ENCODE measurements at regions not wholly inside any gene's neighbourhood (a gene's known extent, or its start where the extent isn't known, plus 50 kb on each side); places are given as distances from the start of the nearest gene placed in this dataset.

DNA sequence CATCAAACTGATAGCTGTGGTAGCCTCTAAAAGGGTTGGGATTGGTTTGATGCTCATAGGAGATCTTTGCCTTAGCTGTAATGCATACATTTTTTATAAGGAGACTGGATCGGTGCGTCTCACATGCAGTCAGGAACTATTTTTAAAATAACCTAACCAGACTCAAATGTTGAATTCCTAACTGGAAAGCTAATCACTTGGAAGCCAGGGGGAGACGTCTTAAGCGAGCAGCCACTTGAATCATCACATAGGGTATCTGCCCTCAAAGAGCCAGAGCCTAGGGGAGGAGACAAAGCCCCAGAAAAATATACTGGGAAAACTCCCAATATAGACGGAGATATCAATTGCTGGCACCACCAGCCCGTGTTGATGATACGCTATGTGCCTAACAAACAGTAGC, 61.7 kb upstream of the PUM1 start:
- TF ChIP-seq CTCF (conservative IDR thresholded peaks at IDR 0.05; ENCODE audit: low read depth, low read length) = peak; percentile 41
- peak; percentile 65 for DNase-seq (ENCODE audit: low read depth)
- no peak overlapping the region for H3K4me3 ChIP-seq (ENCODE audit: low read depth, low read length)

DNA sequence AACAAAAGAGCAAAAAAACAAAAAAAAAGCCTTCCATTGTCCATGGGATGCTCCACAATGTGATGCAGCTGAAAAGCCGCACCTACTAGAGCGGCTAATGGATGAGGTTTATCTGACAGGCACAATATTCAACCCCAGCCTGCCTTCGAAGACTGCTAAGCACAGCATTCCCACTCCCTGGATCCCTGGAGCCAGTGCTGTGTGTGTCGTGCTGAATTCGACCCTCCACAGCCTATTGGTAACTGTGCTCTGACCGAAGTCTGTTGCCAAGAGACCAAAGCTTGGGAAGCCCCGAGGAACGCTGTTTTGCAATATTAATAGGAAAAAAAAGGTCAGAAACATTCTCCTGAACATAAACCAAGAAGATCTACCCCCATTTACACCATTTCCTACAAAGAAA, 57.2 kb upstream of the PUM1 start:
- no peak for TF ChIP-seq CTCF (conservative IDR thresholded peaks at IDR 0.05; ENCODE audit: low read depth, low read length)
- DNase-seq (ENCODE audit: low read depth) = peak; percentile 37
- no peak overlapping the region for H3K4me3 ChIP-seq (ENCODE audit: low read depth, low read length)

DNA sequence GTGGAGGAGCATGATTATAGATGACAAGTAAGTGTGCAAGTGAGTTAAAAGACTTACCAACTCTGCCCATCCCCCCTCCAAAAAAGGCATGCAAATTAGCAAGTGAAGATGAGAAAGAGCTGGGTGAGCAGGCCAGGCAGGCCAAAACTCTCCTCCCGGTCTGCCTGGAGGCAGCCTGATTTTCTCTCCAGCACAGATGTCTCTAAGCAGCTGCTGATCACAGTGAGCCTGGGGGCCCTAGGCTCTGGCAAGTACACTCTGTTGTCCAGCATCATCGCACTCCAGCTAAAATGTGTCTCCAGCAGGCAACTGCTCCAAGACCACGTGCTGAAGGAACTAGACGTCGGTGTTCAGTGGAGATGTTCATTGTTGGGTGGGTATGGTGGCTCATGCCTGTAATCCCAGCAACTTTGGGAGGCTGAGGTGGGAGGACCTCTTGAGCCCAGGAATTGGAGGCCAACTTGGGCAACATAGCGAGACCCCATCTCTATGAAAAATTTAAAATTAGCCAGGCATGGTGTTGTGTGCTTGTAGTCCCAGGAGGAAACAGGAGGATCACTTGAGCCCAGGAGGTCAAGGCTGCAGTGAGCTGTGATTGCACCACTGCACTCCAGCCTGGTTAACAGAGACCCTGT, 56.7 kb upstream of the PUM1 start:
- DNase-seq (ENCODE audit: low read depth) = no peak
- TF ChIP-seq CTCF (conservative IDR thresholded peaks at IDR 0.05; ENCODE audit: low read depth, low read length) = no peak
- no peak overlapping the region for H3K4me3 ChIP-seq (ENCODE audit: low read depth, low read length)

- no peak for DNase-seq (ENCODE audit: low read depth)
- H3K4me3 ChIP-seq (ENCODE audit: low read depth, low read length) = no peak overlapping the region
- no peak for TF ChIP-seq CTCF (conservative IDR thresholded peaks at IDR 0.05; ENCODE audit: low read depth, low read length)
These were observed 55.3 kb upstream of the PUM1 start for GRCh38 chr1:31120783-31121180.

DNA sequence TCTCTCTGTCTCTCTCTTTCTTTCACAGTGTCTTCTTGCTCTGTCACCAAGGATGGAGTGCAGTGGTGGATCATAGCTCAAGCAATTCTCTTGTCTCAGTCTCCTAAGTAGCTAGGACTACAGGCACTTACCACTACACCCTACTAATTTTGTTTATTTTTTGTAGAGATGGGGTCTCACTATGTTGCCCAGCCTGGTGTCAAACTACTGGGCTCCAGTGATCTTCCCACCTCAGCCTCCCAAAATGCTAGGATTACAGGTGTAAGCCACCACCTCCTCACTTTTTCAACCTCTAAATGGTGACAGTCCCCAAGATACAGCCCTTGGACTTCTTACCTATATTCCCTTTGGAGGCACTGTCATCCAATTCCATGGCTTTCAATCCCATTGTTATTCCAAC, 50.5 kb upstream of the PUM1 start:
- TF ChIP-seq CTCF (conservative IDR thresholded peaks at IDR 0.05; ENCODE audit: low read depth, low read length) = no peak
- H3K4me3 ChIP-seq (ENCODE audit: low read depth, low read length) = no peak overlapping the region
- DNase-seq (ENCODE audit: low read depth) = no peak

Measured in choroid plexus epithelial cell (primary cell).